Activated CD8-positive, alpha-beta memory T cell treated with anti-CD3 and anti-CD28 coated beads for 24 hours (primary cell): ENCODE measurements at regions not wholly inside any gene's neighbourhood (a gene's known extent, or its start where the extent isn't known, plus 50 kb on each side); places are given as distances from the start of the nearest gene placed in this dataset.

Experiments used
- DNase-seq: peaks from one replicate; pipeline ENCODE4 v3.0.0-alpha.2; 2020

- DNase-seq = no peak
Measured at GRCh38 chr15:70170096-70170699, 72.5 kb upstream of the TLE3 start.

DNA sequence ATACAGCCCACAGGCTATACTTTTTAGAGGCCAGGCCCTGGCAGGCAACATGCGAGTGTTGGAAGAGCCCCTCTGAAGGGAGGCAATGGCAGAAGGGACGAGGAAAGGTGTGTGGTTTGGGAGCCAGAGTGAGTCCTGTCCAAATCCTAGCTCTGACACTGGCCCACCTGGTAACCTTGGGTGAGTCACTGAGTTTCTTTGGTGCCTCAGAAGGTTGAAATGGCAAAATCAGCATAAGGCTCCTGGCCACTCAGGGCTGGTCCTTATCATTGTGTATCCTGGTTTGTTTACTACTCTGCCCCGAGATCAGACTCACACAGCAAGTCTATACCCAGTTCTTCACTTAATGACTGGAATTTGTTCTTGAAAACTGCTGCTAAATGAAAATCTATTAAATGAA lies 71.4 kb upstream of the TLE3 start:
- DNase-seq = no peak

- no peak for DNase-seq
Measured at GRCh38 chr15:70167155-70167554, 69.4 kb upstream of the TLE3 start.

DNA sequence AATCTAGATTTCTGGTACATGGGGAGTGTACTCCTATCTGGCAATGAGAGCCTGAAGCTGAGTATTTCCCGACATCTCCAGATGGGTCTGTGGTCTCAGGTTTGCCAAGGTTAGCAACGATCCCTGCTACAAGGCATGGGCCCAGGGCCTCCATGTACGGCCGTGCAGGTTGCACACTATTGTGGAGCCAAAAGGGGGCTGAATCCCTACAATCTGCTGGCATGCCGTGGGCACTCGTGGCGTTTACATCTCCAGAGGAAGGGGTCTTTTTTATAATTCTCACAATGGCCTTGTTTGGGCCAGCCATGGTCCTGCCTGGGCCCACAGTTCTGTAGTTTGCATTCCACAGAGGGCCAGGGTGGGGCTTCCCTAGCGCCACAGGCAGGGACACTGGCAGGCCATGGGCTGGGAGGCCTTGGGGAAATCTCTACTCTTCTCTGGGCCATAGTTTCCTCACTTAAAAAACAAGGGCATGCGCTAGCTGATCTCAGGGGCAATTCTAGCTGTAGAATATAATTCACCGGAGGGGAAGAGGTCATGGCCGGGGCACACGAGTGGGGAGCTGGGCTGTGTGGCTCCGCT lies 68.9 kb upstream of the TLE3 start:
- DNase-seq = no peak

DNA sequence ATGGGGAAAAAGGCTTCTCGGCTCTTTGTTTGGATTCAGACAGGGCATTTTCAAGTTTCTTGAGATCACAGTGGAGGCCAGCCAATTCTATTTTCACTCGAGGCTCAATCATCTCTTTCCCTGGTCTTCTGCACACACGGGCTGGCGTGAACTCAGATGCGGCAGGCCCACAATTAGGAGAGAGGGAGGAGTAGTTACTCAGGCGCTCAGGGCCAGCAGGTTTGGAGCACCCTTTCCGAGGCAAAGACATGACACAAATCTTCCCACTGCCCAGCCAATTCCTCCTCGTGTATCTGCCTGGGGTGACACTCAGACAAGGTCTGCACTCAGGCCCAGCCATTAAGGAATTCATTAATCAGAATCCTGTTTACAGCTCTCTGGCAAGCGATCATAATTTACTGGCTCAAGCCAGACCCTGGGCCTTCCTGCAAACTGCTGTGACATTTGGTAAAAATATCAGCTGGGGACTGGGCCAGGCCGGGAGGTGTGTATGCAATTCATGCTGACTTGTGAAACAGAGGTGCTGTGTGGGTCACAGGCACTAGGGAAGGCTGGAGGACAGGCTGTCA lies 68.1 kb upstream of the TLE3 start:
- no peak for DNase-seq

DNA sequence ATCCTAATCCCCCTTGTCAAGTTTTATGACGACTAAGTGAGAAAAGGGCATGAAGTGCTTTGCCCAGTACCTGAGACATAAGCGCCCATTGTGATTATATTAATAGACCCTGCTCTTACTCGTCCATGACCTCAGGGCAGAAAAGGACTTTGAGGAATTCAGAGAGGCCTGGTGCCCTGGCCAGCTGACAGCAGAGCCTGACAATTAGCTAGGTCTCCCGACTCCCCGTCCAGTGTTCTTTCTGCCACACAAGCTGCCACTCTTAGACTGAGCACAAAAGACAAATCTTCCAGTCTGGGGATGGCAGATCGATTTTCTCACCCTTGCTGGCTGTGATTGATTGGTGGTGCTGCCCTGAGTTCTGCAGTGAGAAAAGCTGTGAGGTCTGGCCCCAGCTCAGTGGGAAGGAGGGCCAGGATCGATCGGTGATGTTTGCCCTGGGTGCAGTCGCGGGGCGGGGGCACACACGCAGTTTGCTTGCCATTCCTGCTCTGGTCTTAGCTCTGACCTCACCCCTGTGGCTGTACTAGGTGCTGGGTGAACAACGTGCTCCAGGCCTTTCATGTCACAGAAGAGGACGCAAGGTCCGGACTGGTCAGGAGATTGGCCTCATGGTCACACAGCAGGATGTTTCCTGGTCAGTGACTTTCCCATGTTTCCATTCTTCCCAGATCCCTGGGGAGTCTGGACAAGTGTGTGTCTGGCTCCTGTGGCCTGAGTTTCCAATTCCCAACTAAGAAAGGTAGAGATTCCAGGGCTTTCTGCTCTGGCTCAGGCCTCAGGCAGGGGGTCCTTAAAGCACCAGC lies 67.4 kb upstream of the TLE3 start:
- no peak for DNase-seq

DNA sequence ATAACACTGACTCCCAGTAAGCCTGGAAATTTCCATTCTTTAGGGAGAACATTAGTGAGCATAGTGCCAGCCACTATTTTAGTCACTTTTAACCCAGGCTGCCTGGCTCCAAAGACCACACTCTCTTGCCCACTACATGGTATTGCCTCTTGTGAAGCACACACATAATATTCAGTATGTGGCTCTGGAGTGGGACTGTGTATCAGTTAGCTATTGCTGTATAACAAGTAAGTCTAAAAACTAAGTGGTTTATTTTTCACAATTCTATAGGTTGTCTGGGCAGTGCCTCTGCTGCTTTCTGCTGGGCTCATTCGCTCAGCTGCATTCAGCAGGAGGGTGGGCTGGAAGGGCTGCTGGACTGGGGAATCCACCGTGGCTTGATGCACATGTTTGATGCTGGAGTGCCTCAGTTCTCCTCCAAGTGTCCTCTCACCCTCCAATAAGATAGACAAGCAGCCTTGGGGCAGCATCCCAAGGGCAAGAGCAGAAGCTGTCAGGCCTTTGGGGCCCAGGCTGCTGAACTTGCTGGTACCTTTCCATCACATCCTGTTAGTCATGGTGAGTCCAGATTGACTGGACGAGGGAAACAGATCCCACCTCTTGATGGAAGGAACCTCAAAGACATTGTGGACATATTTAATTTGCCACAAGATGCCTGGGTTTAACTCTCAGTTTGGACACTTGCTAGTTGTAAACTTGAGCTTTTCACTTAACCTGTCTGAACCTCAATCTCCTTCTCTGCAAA lies 66.6 kb upstream of the TLE3 start:
- no peak for DNase-seq

GRCh38 chr15:70160803-70161565 lies 63.3 kb upstream of the TLE3 start:
- no peak for DNase-seq

DNA sequence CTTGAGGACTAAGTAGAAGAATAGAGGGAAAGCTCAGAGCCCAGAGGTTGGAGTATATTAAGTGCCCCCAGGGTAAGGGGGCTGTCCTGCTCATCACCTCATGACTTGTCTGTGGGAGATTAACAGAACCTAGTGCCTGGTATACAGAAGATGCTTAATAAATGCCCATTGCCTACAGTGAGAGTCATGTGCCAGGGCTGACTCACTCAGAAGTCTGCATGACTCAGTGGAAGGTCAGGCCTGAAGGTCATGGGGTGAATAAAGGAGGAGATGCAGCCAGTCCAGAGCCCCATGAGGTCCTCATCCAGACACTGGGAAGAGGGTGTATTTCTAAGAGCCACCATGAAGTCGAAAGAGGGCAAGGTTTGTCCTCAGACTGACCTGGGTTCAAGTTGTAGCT lies 62.5 kb upstream of the TLE3 start:
- DNase-seq = no peak

GRCh38 chr15:70159713-70160009 lies 61.9 kb upstream of the TLE3 start:
- no peak for DNase-seq

DNA sequence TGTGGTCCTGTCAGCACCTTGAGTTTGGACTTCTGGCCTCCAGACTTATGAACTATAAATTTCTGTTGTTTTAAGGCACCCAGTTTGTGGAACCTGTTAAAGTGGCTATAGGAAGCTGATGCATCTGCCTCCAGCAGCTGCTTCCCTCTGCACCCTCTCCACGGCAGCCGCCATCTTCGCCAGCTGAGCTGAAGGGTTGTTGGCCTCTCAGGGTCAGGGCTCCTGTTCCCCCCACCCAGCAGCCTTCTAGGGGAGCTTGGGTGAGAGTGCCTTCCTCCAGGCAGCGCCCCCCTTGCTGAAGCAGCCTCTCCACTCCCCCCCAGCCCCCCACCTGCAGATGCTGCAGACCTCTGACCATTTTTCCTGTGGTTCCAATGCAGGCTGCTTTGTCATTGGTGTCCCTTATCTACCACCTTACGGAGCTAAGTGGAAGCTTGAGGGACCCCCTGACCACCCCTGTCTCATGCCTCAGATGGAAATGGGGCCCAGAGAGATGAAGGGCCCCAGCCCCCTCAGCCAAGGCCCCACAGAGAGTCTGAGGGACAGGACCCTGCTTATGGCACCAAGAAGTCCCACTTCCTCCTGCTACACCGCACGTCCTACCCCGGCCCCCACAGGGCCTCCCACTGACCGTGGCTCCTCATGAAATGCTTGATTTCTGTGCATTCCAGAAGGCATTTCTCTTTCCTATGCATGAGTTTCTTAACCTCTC lies 61.4 kb upstream of the TLE3 start:
- no peak for DNase-seq

GRCh38 chr15:70158309-70159000 lies 60.7 kb upstream of the TLE3 start:
- no peak for DNase-seq

GRCh38 chr15:70156671-70157271 lies 59.1 kb upstream of the TLE3 start:
- DNase-seq = no peak

DNA sequence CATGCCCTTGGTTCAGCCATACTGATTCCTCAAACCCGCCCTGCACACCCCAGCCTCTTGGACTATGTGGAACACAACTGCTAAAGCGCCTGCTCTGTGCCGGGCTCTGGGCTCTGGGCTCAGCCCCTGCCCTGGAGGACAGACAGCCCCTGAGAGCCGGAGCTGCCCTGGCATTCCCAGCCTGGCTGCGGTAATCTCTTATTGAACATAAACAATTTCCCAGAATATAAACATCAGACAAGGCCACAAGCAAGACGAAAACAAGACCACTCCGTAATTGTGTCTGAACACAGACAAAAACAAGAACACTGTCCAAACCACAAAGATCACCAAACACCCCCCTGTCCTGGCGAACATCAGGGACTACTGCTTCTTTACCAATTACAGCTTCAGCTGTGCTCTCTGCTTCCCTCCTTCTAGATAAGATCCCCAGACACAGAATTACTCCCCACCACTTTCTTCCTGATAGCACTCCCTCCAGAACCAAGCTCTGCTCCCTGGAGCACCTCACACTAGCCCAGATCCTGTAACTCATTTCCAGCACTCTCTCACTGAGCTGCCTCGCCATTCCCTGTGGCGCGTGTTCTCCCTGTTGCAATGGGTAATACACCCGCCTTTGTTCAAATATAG lies 57.1 kb upstream of the TLE3 start:
- DNase-seq = no peak

DNA sequence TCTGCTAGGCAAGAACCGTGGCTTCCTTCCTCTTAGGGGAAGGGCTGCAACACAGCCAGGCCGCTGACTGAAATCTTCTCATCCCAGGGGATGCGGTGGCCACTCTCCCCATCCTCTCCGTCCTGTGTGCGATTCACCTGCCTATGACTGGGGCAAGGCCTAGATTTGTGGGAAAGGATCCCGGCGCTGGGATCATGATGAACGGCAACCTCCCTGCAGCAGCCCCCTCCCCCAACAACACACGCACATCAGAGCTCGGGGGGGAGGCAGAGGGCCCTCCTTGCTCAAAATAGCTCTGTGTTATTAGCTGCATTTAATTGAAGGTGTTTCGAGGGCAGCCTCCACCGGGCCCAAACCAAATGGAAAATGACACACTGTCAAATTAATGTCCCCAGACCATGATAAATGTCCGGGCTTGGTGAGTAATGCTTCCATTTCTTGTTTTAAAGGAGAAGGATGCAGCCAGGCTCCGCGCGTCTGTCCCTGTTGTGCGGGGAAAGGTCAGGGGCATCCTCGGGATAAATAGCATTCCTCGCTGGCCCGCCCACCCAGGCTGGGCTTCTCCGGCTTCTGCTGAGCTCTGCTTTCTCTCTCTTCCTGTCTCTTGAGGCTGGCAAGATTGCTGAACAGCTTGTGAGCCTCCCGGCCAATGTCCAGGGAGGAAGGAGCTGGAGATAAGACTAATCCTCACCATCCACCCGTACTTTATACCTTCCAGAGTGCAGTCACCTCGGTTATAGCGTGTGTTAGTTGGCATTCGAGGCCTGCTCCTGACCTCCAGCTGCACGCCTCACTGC lies 56.4 kb upstream of the TLE3 start:
- no peak for DNase-seq

- DNase-seq = no peak
Measured at GRCh38 chr15:70152070-70152480, 54.4 kb upstream of the TLE3 start.

GRCh38 chr15:70151462-70151861 lies 53.7 kb upstream of the TLE3 start:
- DNase-seq = no peak

DNA sequence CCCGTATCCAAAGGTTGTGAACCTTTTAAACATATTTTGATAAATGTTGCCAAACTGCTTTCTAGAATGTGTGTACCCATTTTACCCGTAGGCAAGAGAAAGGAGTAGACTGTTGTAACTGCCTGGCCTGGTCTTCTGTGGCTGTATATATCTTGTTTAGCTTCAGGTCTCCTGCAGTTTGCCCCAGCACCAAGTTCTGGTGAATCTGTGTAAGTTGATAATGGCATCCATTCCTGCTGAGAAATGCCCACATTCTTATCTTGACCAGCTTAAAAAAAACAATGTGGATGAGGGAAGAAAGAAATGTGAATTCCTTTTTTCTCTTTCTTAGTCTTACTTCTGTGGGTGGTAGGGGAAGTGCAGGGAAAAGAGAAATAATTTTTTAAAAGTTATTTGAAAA lies 53.3 kb upstream of the TLE3 start:
- no peak for DNase-seq

- no peak for DNase-seq
Measured at GRCh38 chr15:70150405-70150747, 52.7 kb upstream of the TLE3 start.
